ENCODE measurements at regions not wholly inside any gene's neighbourhood (a gene's known extent, or its start where the extent isn't known, plus 50 kb on each side); places are given as distances from the start of the nearest gene placed in this dataset.

- no peak for TF ChIP-seq PATZ1 (CRISPR knock-in tag; IDR thresholded peaks at IDR 0.05; ENCODE audit: borderline replicate concordance)
- TF ChIP-seq, protein P1, sequence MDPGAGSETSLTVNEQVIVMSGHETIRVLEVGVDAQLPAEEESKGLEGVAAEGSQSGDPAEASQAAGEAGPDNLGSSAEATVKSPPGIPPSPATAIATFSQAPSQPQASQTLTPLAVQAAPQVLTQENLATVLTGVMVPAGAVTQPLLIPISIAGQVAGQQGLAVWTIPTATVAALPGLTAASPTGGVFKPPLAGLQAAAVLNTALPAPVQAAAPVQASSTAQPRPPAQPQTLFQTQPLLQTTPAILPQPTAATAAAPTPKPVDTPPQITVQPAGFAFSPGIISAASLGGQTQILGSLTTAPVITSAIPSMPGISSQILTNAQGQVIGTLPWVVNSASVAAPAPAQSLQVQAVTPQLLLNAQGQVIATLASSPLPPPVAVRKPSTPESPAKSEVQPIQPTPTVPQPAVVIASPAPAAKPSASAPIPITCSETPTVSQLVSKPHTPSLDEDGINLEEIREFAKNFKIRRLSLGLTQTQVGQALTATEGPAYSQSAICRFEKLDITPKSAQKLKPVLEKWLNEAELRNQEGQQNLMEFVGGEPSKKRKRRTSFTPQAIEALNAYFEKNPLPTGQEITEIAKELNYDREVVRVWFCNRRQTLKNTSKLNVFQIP (CRISPR knock-in tag; IDR thresholded peaks at IDR 0.05; ENCODE audit: borderline replicate concordance, low read depth): no peak
- TF ChIP-seq CSRNP3 (CRISPR knock-in tag; IDR thresholded peaks at IDR 0.05): no peak
- no peak for TF ChIP-seq GLIS3 (CRISPR knock-in tag; IDR thresholded peaks at IDR 0.05)
- TF ChIP-seq, protein P2, sequence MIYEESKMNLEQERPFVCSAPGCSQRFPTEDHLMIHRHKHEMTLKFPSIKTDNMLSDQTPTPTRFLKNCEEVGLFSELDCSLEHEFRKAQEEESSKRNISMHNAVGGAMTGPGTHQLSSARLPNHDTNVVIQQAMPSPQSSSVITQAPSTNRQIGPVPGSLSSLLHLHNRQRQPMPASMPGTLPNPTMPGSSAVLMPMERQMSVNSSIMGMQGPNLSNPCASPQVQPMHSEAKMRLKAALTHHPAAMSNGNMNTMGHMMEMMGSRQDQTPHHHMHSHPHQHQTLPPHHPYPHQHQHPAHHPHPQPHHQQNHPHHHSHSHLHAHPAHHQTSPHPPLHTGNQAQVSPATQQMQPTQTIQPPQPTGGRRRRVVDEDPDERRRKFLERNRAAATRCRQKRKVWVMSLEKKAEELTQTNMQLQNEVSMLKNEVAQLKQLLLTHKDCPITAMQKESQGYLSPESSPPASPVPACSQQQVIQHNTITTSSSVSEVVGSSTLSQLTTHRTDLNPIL (CRISPR knock-in tag; IDR thresholded peaks at IDR 0.05; ENCODE audit: low read depth): no peak
- no peak for TF ChIP-seq CSDC2 (CRISPR knock-in tag; IDR thresholded peaks at IDR 0.05)
- no peak for TF ChIP-seq ESRRG (CRISPR knock-in tag; IDR thresholded peaks at IDR 0.05)
- TF ChIP-seq SNAI2 (CRISPR knock-in tag; IDR thresholded peaks at IDR 0.05): no peak
- no peak for TF ChIP-seq TSHZ2 (CRISPR knock-in tag; IDR thresholded peaks at IDR 0.05)
- no peak for TF ChIP-seq RARB (CRISPR knock-in tag; IDR thresholded peaks at IDR 0.05)
- TF ChIP-seq ZNF8 (CRISPR knock-in tag; IDR thresholded peaks at IDR 0.05): no peak
- no peak for TF ChIP-seq TOX (CRISPR knock-in tag; IDR thresholded peaks at IDR 0.05; ENCODE audit: borderline replicate concordance)
- no peak for TF ChIP-seq ZFP30 (CRISPR knock-in tag; IDR thresholded peaks at IDR 0.05)
- no peak for TF ChIP-seq PPARA (CRISPR knock-in tag; IDR thresholded peaks at IDR 0.05; ENCODE audit: borderline replicate concordance)
Observed at GRCh38 chr20:60961551-60961950, 290.5 kb upstream of the CDH4 start.
